ACC112 (cell line): ENCODE measurements at regions not wholly inside any gene's neighbourhood (a gene's known extent, or its start where the extent isn't known, plus 50 kb on each side); places are given as distances from the start of the nearest gene placed in this dataset.

Experiments used
- H2AFZ ChIP-seq: fragments of 200-600 bp; sonication (generic); one replicate; pipeline ENCODE4 v1.6.0; 2017; ENCODE audit warnings: antibody characterized with exemption, low read length; ENCODE audit not compliant: unreplicated experiment
- H3K27ac ChIP-seq: fragments of 200-600 bp; sonication (generic); 2 replicates; pipeline ENCODE4 v1.5.1; 2014; ENCODE audit warnings: low read depth, mild to moderate bottlenecking, antibody characterized with exemption, low read length, moderate library complexity
- H3K27me3 ChIP-seq: fragments of 200-600 bp; sonication (generic); 2 replicates; pipeline ENCODE4 v1.6.1; 2014; ENCODE audit warnings: mild to moderate bottlenecking, antibody characterized with exemption, low read length, moderate library complexity, mixed read lengths; ENCODE audit not compliant: insufficient read depth
- H3K36me3 ChIP-seq: fragments of 200-600 bp; sonication (generic); 2 replicates; pipeline ENCODE4 v1.6.1; 2016; ENCODE audit warnings: mild to moderate bottlenecking, antibody characterized with exemption, low read length, moderate library complexity, mixed read lengths; ENCODE audit not compliant: insufficient read depth
- H3K4me1 ChIP-seq: fragments of 200-600 bp; sonication (generic); one replicate; pipeline ENCODE4 v1.6.1; 2016; ENCODE audit warnings: low read length, mixed read lengths; ENCODE audit not compliant: insufficient read depth, unreplicated experiment, control insufficient read depth
- H3K4me3 ChIP-seq: fragments of 200-600 bp; sonication (generic); 2 replicates; pipeline ENCODE4 v1.5.1; 2014; ENCODE audit warnings: mild to moderate bottlenecking, low read depth, low read length
- H3K79me2 ChIP-seq: fragments of 200-600 bp; sonication (generic); one replicate; pipeline ENCODE4 v1.6.0; 2016; ENCODE audit warnings: low read length; ENCODE audit not compliant: control insufficient read depth, unreplicated experiment, insufficient read depth

- Histone ChIP-seq H3K4me3 (no peak overlapping the region), H3K27me3 (no peaks in the 10 kb centered on the region), H3K4me1 (no peaks in the 10 kb centered on the region), H3K79me2 (no peaks in the 10 kb centered on the region), H3K27ac (no peak overlapping the region), H2AFZ (no peak overlapping the region), H3K36me3 (no peaks in the 10 kb centered on the region)
Measured at GRCh38 chr2:139386401-139386800, 606.2 kb upstream of the NXPH2 start.

GRCh38 chr2:139383532-139383931 lies 603.3 kb upstream of the NXPH2 start:
- no peaks in the 10 kb centered on the region for H3K36me3 ChIP-seq
- H3K79me2 ChIP-seq, result no peaks in the 10 kb centered on the region
- no peak overlapping the region for H2AFZ ChIP-seq
- H3K4me1 ChIP-seq, result no peaks in the 10 kb centered on the region
- H3K27me3 ChIP-seq, result no peaks in the 10 kb centered on the region
- H3K27ac ChIP-seq, result no peak overlapping the region
- no peak overlapping the region for H3K4me3 ChIP-seq

GRCh38 chr2:139380051-139380450 lies 599.9 kb upstream of the NXPH2 start:
- no peaks in the 10 kb centered on the region for H3K79me2 ChIP-seq
- no peaks in the 10 kb centered on the region for H3K36me3 ChIP-seq
- H3K4me1 ChIP-seq, result no peaks in the 10 kb centered on the region
- no peak overlapping the region for H3K4me3 ChIP-seq
- H3K27ac ChIP-seq, result no peak overlapping the region
- no peak overlapping the region for H2AFZ ChIP-seq
- H3K27me3 ChIP-seq, result no peaks in the 10 kb centered on the region

- Histone ChIP-seq H3K27me3 (no peaks in the 10 kb centered on the region), H3K4me3 (no peak overlapping the region), H3K36me3 (no peaks in the 10 kb centered on the region), H3K4me1 (no peaks in the 10 kb centered on the region), H2AFZ (no peak overlapping the region), H3K27ac (no peak overlapping the region), H3K79me2 (no peaks in the 10 kb centered on the region)
Measured at GRCh38 chr2:139378373-139378772, 598.2 kb upstream of the NXPH2 start.

GRCh38 chr2:139374296-139374850 lies 594.2 kb upstream of the NXPH2 start:
- no peaks in the 10 kb centered on the region for H3K4me1 ChIP-seq
- H3K36me3 ChIP-seq, result no peaks in the 10 kb centered on the region
- H3K79me2 ChIP-seq, result no peaks in the 10 kb centered on the region
- no peak overlapping the region for H2AFZ ChIP-seq
- H3K27me3 ChIP-seq, result no peaks in the 10 kb centered on the region
- no peak overlapping the region for H3K4me3 ChIP-seq
- H3K27ac ChIP-seq, result no peak overlapping the region

- no peak overlapping the region for H3K4me3 ChIP-seq
- no peaks in the 10 kb centered on the region for H3K27me3 ChIP-seq
Measured at GRCh38 chr2:139369423-139370409, 589.5 kb upstream of the NXPH2 start.

GRCh38 chr2:139367416-139367815 lies 587.2 kb upstream of the NXPH2 start:
- no peak overlapping the region for H3K27ac ChIP-seq

More at GRCh38 chr2:139369423-139370409, 589.5 kb upstream of the NXPH2 start:
- Histone ChIP-seq H3K27ac (no peak overlapping the region), H2AFZ (no peak overlapping the region), H3K79me2 (no peaks in the 10 kb centered on the region), H3K36me3 (no peaks in the 10 kb centered on the region), H3K4me1 (no peaks in the 10 kb centered on the region)

GRCh38 chr2:139366681-139367080 lies 586.5 kb upstream of the NXPH2 start:
- Histone ChIP-seq H3K4me3 (no peak overlapping the region), H3K36me3 (no peaks in the 10 kb centered on the region), H2AFZ (no peak overlapping the region), H3K27ac (no peak overlapping the region), H3K27me3 (no peaks in the 10 kb centered on the region), H3K4me1 (no peaks in the 10 kb centered on the region), H3K79me2 (no peaks in the 10 kb centered on the region)

More at GRCh38 chr2:139367416-139367815, 587.2 kb upstream of the NXPH2 start:
- Histone ChIP-seq H3K4me3 (no peak overlapping the region), H2AFZ (no peak overlapping the region), H3K36me3 (no peaks in the 10 kb centered on the region), H3K27me3 (no peaks in the 10 kb centered on the region), H3K79me2 (no peaks in the 10 kb centered on the region), H3K4me1 (no peaks in the 10 kb centered on the region)

GRCh38 chr2:139365189-139365588 lies 585.0 kb upstream of the NXPH2 start:
- no peaks in the 10 kb centered on the region for H3K4me1 ChIP-seq
- H3K36me3 ChIP-seq, result no peaks in the 10 kb centered on the region
- no peaks in the 10 kb centered on the region for H3K27me3 ChIP-seq
- no peaks in the 10 kb centered on the region for H3K79me2 ChIP-seq
- H3K27ac ChIP-seq, result no peak overlapping the region
- H3K4me3 ChIP-seq, result no peak overlapping the region
- H2AFZ ChIP-seq, result no peak overlapping the region

GRCh38 chr2:139360654-139361053 lies 580.5 kb upstream of the NXPH2 start:
- Histone ChIP-seq H3K27ac (no peak overlapping the region), H3K79me2 (no peaks in the 10 kb centered on the region), H3K27me3 (no peaks in the 10 kb centered on the region), H3K4me3 (no peak overlapping the region), H3K4me1 (no peaks in the 10 kb centered on the region), H2AFZ (no peak overlapping the region), H3K36me3 (no peaks in the 10 kb centered on the region)

GRCh38 chr2:139359818-139360217 lies 579.6 kb upstream of the NXPH2 start:
- no peaks in the 10 kb centered on the region for H3K79me2 ChIP-seq
- no peaks in the 10 kb centered on the region for H3K4me1 ChIP-seq
- no peaks in the 10 kb centered on the region for H3K27me3 ChIP-seq
- H3K27ac ChIP-seq, result no peak overlapping the region
- H3K4me3 ChIP-seq, result no peak overlapping the region
- H3K36me3 ChIP-seq, result no peaks in the 10 kb centered on the region
- H2AFZ ChIP-seq, result no peak overlapping the region
